Esophagus muscularis mucosa (tissue), 4 donors: ENCODE measurements at regions not wholly inside any gene's neighbourhood (a gene's known extent, or its start where the extent isn't known, plus 50 kb on each side); places are given as distances from the start of the nearest gene placed in this dataset.

Experiments used
- CTCF ChIP-seq, 3 experiments: fragments of 200-600 bp in 2 of 3; fragments of 450-650 bp in 1 of 3; sonication (generic) in 2 of 3; IDR thresholded peaks; one replicate each; pipeline ENCODE4 v1.5.1; 2017 to 2019; ENCODE audit warnings: antibody characterized with exemption in 3 of 3, mild to moderate bottlenecking in 2 of 3, moderate library complexity in 1 of 3
- EP300 ChIP-seq: sonication (generic); formaldehyde crosslinking; IDR thresholded peaks from one replicate; pipeline ENCODE4 v1.6.1; 2017; ENCODE audit warnings: antibody characterized with exemption
- POLR2A ChIP-seq: fragments of 450-650 bp; IDR thresholded peaks from one replicate; pipeline ENCODE4 v1.6.1; 2017; ENCODE audit warnings: antibody characterized with exemption, moderate library complexity, mild to moderate bottlenecking, low read depth

- TF ChIP-seq CTCF (IDR thresholded peaks at IDR 0.05) (no peak), POLR2A (no peak), EP300 (no peak)
Measured at GRCh38 chr5:124052201-124052600, 540.2 kb downstream of the CSNK1G3 start.
